CD14-positive monocyte (primary cell): ENCODE measurements at regions not wholly inside any gene's neighbourhood (a gene's known extent, or its start where the extent isn't known, plus 50 kb on each side); places are given as distances from the start of the nearest gene placed in this dataset.

Experiments used
- DNase-seq, 3 donors: peaks; one replicate each; pipeline ENCODE4 v3.0.0-alpha.2; 2011 to 2022
- H2AFZ ChIP-seq: 2 replicates; pipeline ENCODE4 v1.6.0; 2012; ENCODE audit warnings: mild to moderate bottlenecking, low read depth, low read length, inconsistent platforms; ENCODE audit not compliant: insufficient read depth, poor library complexity, severe bottlenecking
- H3K27ac ChIP-seq, 2 donors: 1 replicate in 1 of 2; 2 replicates in 1 of 2; pipeline ENCODE4 v1.5.1; 2012 to 2013; ENCODE audit warnings: low read length in 2 of 2, control low read depth in 1 of 2, inconsistent platforms in 1 of 2, low read depth in 1 of 2, mild to moderate bottlenecking in 1 of 2
- H3K27me3 ChIP-seq, 2 donors: one replicate each; pipeline versions ENCODE4 v1.6.0 to v1.6.1; 2011 to 2013; ENCODE audit warnings: low read length in 2 of 2; ENCODE audit not compliant: control insufficient read depth in 2 of 2, insufficient read depth in 2 of 2
- H3K36me3 ChIP-seq, 2 donors: replicated peaks in 1 of 2; 1 replicate in 1 of 2; 2 replicates in 1 of 2; pipeline versions ENCODE4 v1.5.1 to v1.6.1; 2012 to 2013; ENCODE audit warnings: low read length in 2 of 2, control low read depth in 1 of 2, inconsistent platforms in 1 of 2, mild to moderate bottlenecking in 1 of 2; ENCODE audit not compliant: insufficient read depth in 2 of 2, control insufficient read depth in 1 of 2
- H3K4me1 ChIP-seq, 2 donors: 1 replicate in 1 of 2; 2 replicates in 1 of 2; pipeline versions ENCODE4 v1.5.1 to v1.6.1; 2012 to 2013; ENCODE audit warnings: low read length in 2 of 2, control low read depth in 1 of 2, inconsistent platforms in 1 of 2, mild to moderate bottlenecking in 1 of 2, moderate library complexity in 1 of 2; ENCODE audit not compliant: insufficient read depth in 2 of 2, control insufficient read depth in 1 of 2
- H3K4me2 ChIP-seq: replicated peaks from 2 replicates; pipeline ENCODE3; 2012; ENCODE audit warnings: low read length, moderate library complexity, mild to moderate bottlenecking; ENCODE audit not compliant: poor library complexity, severe bottlenecking; ENCODE audit errors: extremely low read depth
- H3K4me3 ChIP-seq, 3 experiments: fragments of 200-600 bp in 1 of 3; sonication (generic) in 1 of 3; replicated peaks in 1 of 3; 1 replicate in 2 of 3; 2 replicates in 1 of 3; pipeline ENCODE4 v1.5.1; 2011 to 2013; ENCODE audit warnings: low read length in 3 of 3, mild to moderate bottlenecking in 3 of 3, control low read depth in 2 of 3, low read depth in 2 of 3, inconsistent platforms in 1 of 3, moderate library complexity in 1 of 3
- H3K79me2 ChIP-seq: 2 replicates; pipeline ENCODE4 v1.6.0; 2012; ENCODE audit warnings: mild to moderate bottlenecking, control low read depth, inconsistent platforms, low read length, moderate library complexity; ENCODE audit not compliant: insufficient read depth
- H3K9ac ChIP-seq: 2 replicates; pipeline ENCODE4 v1.6.0; 2017; ENCODE audit warnings: low read length, mild to moderate bottlenecking; ENCODE audit not compliant: insufficient read depth, poor library complexity, severe bottlenecking
- H3K9me3 ChIP-seq, 2 donors: replicated peaks in 1 of 2; 1 replicate in 1 of 2; 2 replicates in 1 of 2; pipeline versions ENCODE4 v1.5.1 to v1.6.1; 2012 to 2013; ENCODE audit warnings: low read length in 2 of 2, control low read depth in 1 of 2; ENCODE audit not compliant: control insufficient read depth in 1 of 2, insufficient read depth in 1 of 2
- H4K20me1 ChIP-seq: 2 replicates; pipeline ENCODE4 v1.6.0; 2012; ENCODE audit warnings: mild to moderate bottlenecking, low read length, control low read depth, moderate library complexity; ENCODE audit not compliant: insufficient read depth
- H3K27ac Mint-ChIP-seq, 7 donors: one replicate each; pipeline ENCODE4 v1.8.0; 2020; ENCODE audit warnings: mild to moderate bottlenecking in 7 of 7, mixed read lengths in 7 of 7, moderate library complexity in 6 of 7, inconsistent platforms in 2 of 7
- H3K27me3 Mint-ChIP-seq, 3 donors: one replicate each; pipeline ENCODE4 v1.8.0; 2021 to 2022; ENCODE audit warnings: low read depth in 3 of 3, mild to moderate bottlenecking in 3 of 3, mixed read lengths in 3 of 3, moderate library complexity in 3 of 3, inconsistent platforms in 1 of 3
- H3K36me3 Mint-ChIP-seq, 2 donors: one replicate each; pipeline ENCODE4 v1.8.0; 2020; ENCODE audit warnings: mixed read lengths in 2 of 2, inconsistent platforms in 1 of 2, mild to moderate bottlenecking in 1 of 2
- H3K4me1 Mint-ChIP-seq: one replicate; pipeline ENCODE4 v1.8.0; 2020; ENCODE audit warnings: mild to moderate bottlenecking, mixed read lengths
- H3K4me3 Mint-ChIP-seq, 2 donors: one replicate each; pipeline ENCODE4 v1.8.0; 2020; ENCODE audit warnings: mild to moderate bottlenecking in 2 of 2, mixed read lengths in 2 of 2, moderate library complexity in 1 of 2
- H3K9me3 Mint-ChIP-seq, 7 donors: one replicate each; pipeline ENCODE4 v1.8.0; 2020 to 2022; ENCODE audit warnings: mixed read lengths in 7 of 7, mild to moderate bottlenecking in 6 of 7, moderate library complexity in 6 of 7, inconsistent platforms in 2 of 7
- CTCF ChIP-seq: fragments of 200-600 bp; IDR thresholded peaks from one replicate; pipeline ENCODE4 v1.8.0; 2022; ENCODE audit warnings: antibody characterized with exemption, mild to moderate bottlenecking
- WGBS: methylation state at CpG from one replicate; pipeline ENCODE4 v1.1.5; 2013; ENCODE audit warnings: missing lambda C conversion rate; ENCODE audit not compliant: insufficient coverage; 5-methylcytosine and 5-hydroxymethylcytosine counted together
- intact Hi-C, 2 donors: fragments of 100-400 bp; cut with micrococcal nuclease; formaldehyde crosslinking; loops; one replicate each; pipeline versions ENCODE4 v1.15.0 to v1.15.1; 2023

- DNase-seq: no peak
- WGBS: no CpG with 5 or more reads among the region's 1 CpG
Measured at GRCh38 chr15:92796161-92796611, 103.9 kb upstream of the CHD2 start.

More at GRCh38 chr15:92796161-92796611, 103.9 kb upstream of the CHD2 start:
- no peak overlapping the region for H3K4me3 Mint-ChIP-seq
- Histone ChIP-seq H2AFZ (no peak overlapping the region), H3K4me3 (no peak overlapping the region), H3K27me3 (no peaks in the 10 kb centered on the region), H3K9me3 (no peaks in the 10 kb centered on the region), H3K27ac (no peak overlapping the region), H3K79me2 (no peaks in the 10 kb centered on the region), H3K4me1 (peaks cover 5 to 18% of the 10 kb centered on the region in 2 donors), H3K9ac (no peak overlapping the region), H4K20me1 (no peaks in the 10 kb centered on the region), H3K4me2 (no peak overlapping the region), H3K36me3 (no peaks in the 10 kb centered on the region)
- peaks cover 12% of the 10 kb centered on the region for H3K4me1 Mint-ChIP-seq
- intact Hi-C loops: loop anchor here in 1 of 2 donors (5.0 to 10.0 kb wide), 2 partner anchors 51 to 229 kb away; no protein-coding TSS in a partner anchor
- H3K36me3 Mint-ChIP-seq: no peaks in the 10 kb centered on the region
- TF ChIP-seq CTCF: no peak
- peaks cover 0 to 7% (median 0%) of the 10 kb centered on the region in 3 donors for H3K27me3 Mint-ChIP-seq
- H3K9me3 Mint-ChIP-seq: no peaks in the 10 kb centered on the region
- no peak overlapping the region for H3K27ac Mint-ChIP-seq
